ENCODE measurements at regions not wholly inside any gene's neighbourhood (a gene's known extent, or its start where the extent isn't known, plus 50 kb on each side); places are given as distances from the start of the nearest gene placed in this dataset.

DNA sequence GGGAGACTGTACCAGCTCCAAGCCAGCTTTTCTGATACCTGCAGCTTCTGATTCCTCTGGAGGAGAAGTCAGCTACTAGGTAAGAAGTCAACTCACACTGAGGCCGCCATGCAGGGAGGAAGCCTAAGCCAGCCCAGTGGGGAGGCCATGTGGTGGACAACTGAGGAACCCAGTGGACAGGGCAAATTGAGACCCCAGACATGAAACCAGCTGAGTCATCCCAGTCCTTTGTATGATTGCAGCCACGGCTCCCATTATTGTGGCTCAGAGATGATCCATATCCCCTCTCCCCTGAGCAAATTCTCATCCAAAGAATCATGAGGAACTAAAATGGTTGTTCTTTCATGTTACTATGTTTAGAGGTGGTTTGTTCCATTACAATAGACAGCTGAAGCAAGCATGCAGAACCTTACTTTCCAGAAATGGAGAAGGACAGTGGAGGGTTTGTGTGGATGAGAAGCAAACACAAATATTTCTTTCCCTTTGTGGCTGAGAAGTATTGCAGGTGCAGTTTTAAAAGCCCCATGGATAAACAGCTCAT is 1147.3 kb upstream of the TMEM132C start:
- H3K27ac ChIP-seq = peak overlapping the region; percentile 48
- TF ChIP-seq ZFX (IDR thresholded peaks at IDR 0.05) = no peak

DNA sequence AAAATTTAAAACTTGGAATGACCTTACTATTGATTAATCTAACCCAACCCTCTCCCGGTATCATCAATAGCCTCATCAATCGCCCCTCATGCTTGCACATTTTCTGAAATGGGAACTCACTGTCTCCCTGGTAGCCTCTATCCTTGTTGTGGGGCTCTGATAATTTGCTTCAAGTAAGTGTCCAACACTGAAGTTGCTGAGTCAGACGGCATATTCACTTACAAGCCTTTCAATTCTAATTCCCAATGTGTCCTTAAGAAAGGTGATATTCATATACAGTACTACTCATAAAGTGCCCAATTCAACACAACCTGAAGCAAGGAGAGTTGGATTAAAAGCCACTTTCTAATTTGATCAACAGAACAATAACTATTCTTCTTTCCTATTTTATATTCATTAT is 1146.1 kb upstream of the TMEM132C start:
- no peak overlapping the region for H3K27ac ChIP-seq
- TF ChIP-seq, protein P1, sequence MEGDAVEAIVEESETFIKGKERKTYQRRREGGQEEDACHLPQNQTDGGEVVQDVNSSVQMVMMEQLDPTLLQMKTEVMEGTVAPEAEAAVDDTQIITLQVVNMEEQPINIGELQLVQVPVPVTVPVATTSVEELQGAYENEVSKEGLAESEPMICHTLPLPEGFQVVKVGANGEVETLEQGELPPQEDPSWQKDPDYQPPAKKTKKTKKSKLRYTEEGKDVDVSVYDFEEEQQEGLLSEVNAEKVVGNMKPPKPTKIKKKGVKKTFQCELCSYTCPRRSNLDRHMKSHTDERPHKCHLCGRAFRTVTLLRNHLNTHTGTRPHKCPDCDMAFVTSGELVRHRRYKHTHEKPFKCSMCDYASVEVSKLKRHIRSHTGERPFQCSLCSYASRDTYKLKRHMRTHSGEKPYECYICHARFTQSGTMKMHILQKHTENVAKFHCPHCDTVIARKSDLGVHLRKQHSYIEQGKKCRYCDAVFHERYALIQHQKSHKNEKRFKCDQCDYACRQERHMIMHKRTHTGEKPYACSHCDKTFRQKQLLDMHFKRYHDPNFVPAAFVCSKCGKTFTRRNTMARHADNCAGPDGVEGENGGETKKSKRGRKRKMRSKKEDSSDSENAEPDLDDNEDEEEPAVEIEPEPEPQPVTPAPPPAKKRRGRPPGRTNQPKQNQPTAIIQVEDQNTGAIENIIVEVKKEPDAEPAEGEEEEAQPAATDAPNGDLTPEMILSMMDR (conservative IDR thresholded peaks at IDR 0.05) = no peak
- no peak for TF ChIP-seq ZFX (IDR thresholded peaks at IDR 0.05)

DNA sequence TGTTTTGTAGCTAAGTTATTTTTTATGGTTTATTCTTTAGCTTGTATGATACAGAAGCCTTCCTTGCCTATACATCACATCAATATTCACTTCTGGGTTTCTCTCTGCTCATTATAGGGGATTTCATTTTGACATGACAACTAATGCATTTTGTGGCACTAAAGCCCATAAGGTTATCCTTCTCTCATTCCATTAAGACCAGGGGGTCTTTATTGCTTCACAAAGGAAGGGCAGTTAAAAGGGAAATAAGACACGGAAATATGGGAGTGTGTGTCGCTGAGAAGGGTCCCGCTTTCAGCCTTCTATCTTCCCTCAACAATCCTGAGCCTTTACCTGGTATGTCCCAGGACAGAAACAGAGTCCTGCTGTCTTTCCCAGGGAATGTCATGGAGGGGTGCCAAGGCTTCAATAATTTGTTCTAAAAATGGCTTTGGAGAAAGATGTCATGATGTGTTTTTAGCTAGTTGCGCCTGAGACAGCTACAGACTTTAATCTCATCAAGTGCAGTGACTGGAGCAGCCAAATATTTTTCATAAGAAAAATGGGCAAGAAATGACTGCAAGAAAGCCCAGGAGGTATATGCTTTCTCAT is 1145.4 kb upstream of the TMEM132C start:
- no peak overlapping the region for H3K27ac ChIP-seq

DNA sequence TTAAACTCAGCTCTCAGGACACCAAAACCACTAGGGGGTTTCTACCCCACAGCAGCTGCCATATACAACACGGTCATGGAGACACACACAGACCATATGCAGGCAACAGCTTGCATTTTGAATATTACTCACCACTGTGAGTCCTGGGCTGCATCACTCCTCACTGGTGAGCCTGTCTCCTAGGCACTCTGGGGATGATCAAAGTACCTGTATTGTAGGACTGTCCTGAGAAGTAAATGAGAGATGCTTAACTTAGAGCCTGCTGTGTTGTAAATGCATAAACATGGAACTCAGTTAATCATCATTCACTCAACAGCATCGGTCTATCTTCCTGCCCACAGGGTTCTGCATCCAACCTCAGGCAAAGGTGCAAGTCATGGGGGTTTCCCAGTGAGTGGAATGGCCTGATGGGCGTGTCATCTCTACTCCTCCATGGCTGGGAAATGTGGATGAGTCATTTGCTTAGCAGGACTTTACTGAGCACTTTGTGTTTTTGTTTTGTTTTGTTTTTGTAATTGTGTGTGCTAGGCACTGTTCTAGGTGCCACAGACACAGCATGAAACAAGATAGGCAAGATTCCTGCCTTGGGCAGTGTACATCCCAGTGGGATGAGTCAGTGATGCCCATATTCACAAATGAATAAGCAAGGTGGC is 1141.2 kb upstream of the TMEM132C start:
- TF ChIP-seq, protein P1 (conservative IDR thresholded peaks at IDR 0.05) = no peak
- TF ChIP-seq ZFX (IDR thresholded peaks at IDR 0.05) = no peak
- no peak overlapping the region for H3K27ac ChIP-seq

More for the DNA sequence above, 1145.4 kb upstream of the TMEM132C start:
- TF ChIP-seq ZFX (IDR thresholded peaks at IDR 0.05) = no peak
- TF ChIP-seq, protein P1 (conservative IDR thresholded peaks at IDR 0.05) = no peak

DNA sequence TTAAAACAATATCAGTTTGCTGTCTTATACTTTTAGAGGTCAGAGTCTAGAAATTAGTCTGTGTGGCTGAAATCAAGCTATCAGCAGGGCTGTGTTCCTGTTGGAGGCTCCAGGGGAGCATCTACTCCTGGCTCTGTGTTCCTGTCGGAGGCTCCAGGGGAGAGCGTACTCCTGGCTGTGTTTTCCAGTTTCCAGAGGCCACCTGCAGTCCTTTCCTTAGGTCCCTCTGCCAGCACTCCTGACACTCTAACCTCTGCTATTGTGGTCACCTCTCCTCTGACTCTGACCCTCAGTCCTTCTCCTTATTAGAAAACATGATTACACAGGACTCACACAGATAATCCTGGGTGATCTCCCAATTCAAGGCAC is 1140.7 kb upstream of the TMEM132C start:
- TF ChIP-seq ZFX (IDR thresholded peaks at IDR 0.05) = no peak
- TF ChIP-seq, protein P1 (conservative IDR thresholded peaks at IDR 0.05) = no peak
- H3K27ac ChIP-seq = no peak overlapping the region

DNA sequence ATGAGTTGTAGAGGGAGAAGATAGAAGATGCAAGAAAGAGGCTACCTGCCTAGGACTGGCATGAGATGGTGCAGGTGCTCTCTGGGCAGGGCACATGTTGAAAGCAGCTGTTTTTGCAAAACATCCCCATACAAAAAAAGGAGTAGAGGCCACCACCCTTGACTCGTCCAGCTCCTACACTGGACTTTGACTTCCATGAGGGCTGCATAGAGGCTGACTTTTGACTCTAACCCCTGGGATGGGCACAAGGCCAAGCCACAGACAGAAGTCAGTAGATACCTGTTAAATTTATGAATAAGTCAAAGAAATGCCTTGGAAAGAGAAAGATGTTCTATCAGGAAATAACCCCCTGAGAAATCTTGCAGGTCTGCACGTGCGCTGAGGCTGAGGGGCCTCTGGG is 1139.1 kb upstream of the TMEM132C start:
- TF ChIP-seq ZFX (IDR thresholded peaks at IDR 0.05) = no peak
- TF ChIP-seq, protein P1 (conservative IDR thresholded peaks at IDR 0.05) = no peak
- H3K27ac ChIP-seq = no peak overlapping the region

DNA sequence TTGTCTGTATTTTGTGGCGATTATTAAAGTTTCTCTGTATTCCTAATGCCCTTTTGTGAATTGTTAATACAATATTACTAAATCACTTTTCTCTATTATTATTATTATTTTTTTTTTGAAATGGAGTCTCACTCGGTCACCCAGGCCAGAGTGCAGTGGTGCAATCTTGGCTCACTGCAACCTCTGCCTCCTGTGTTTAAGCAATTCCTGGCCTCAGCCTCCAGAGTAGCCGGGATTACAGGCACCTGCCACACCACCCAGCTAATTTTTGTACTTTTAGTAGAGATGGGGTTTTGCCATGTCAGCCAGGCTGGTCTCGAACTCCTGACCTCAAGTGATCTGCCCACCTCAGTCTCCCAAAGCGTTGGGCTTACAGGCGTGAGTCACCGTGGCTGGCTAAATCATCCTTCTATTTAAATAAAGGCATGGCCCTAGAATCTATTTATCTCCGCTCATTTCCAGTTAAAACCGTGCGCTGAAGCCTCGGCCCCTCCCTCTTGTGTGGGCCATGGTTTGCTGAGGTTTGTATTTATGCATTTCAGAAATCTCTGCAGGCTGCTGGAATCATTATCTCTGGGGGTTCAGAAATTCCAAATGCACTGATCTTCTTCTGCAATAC is 1136.4 kb upstream of the TMEM132C start:
- no peak for TF ChIP-seq ZFX (IDR thresholded peaks at IDR 0.05)
- TF ChIP-seq, protein P1 (conservative IDR thresholded peaks at IDR 0.05) = no peak

More for the DNA sequence above, 1136.4 kb upstream of the TMEM132C start:
- H3K27ac ChIP-seq = no peak overlapping the region
